CD14-positive monocyte (primary cell): ENCODE measurements at regions not wholly inside any gene's neighbourhood (a gene's known extent, or its start where the extent isn't known, plus 50 kb on each side); places are given as distances from the start of the nearest gene placed in this dataset.

Experiments
- DNase-seq, 3 donors: peaks; one replicate each; pipeline ENCODE4 v3.0.0-alpha.2; 2011 to 2022
- H2AFZ ChIP-seq: 2 replicates; pipeline ENCODE4 v1.6.0; 2012; ENCODE audit warnings: mild to moderate bottlenecking, low read depth, low read length, inconsistent platforms; ENCODE audit not compliant: insufficient read depth, poor library complexity, severe bottlenecking
- H3K27ac ChIP-seq, 2 donors: 1 replicate in 1 of 2; 2 replicates in 1 of 2; pipeline ENCODE4 v1.5.1; 2012 to 2013; ENCODE audit warnings: low read length in 2 of 2, control low read depth in 1 of 2, inconsistent platforms in 1 of 2, low read depth in 1 of 2, mild to moderate bottlenecking in 1 of 2
- H3K27me3 ChIP-seq, 2 donors: one replicate each; pipeline versions ENCODE4 v1.6.0 to v1.6.1; 2011 to 2013; ENCODE audit warnings: low read length in 2 of 2; ENCODE audit not compliant: control insufficient read depth in 2 of 2, insufficient read depth in 2 of 2
- H3K36me3 ChIP-seq, 2 donors: replicated peaks in 1 of 2; 1 replicate in 1 of 2; 2 replicates in 1 of 2; pipeline versions ENCODE4 v1.5.1 to v1.6.1; 2012 to 2013; ENCODE audit warnings: low read length in 2 of 2, control low read depth in 1 of 2, inconsistent platforms in 1 of 2, mild to moderate bottlenecking in 1 of 2; ENCODE audit not compliant: insufficient read depth in 2 of 2, control insufficient read depth in 1 of 2
- H3K4me1 ChIP-seq, 2 donors: 1 replicate in 1 of 2; 2 replicates in 1 of 2; pipeline versions ENCODE4 v1.5.1 to v1.6.1; 2012 to 2013; ENCODE audit warnings: low read length in 2 of 2, control low read depth in 1 of 2, inconsistent platforms in 1 of 2, mild to moderate bottlenecking in 1 of 2, moderate library complexity in 1 of 2; ENCODE audit not compliant: insufficient read depth in 2 of 2, control insufficient read depth in 1 of 2
- H3K4me2 ChIP-seq: replicated peaks from 2 replicates; pipeline ENCODE3; 2012; ENCODE audit warnings: low read length, moderate library complexity, mild to moderate bottlenecking; ENCODE audit not compliant: poor library complexity, severe bottlenecking; ENCODE audit errors: extremely low read depth
- H3K4me3 ChIP-seq, 3 experiments: fragments of 200-600 bp in 1 of 3; sonication (generic) in 1 of 3; replicated peaks in 1 of 3; 1 replicate in 2 of 3; 2 replicates in 1 of 3; pipeline ENCODE4 v1.5.1; 2011 to 2013; ENCODE audit warnings: low read length in 3 of 3, mild to moderate bottlenecking in 3 of 3, control low read depth in 2 of 3, low read depth in 2 of 3, inconsistent platforms in 1 of 3, moderate library complexity in 1 of 3
- H3K79me2 ChIP-seq: 2 replicates; pipeline ENCODE4 v1.6.0; 2012; ENCODE audit warnings: mild to moderate bottlenecking, control low read depth, inconsistent platforms, low read length, moderate library complexity; ENCODE audit not compliant: insufficient read depth
- H3K9ac ChIP-seq: 2 replicates; pipeline ENCODE4 v1.6.0; 2017; ENCODE audit warnings: low read length, mild to moderate bottlenecking; ENCODE audit not compliant: insufficient read depth, poor library complexity, severe bottlenecking
- H3K9me3 ChIP-seq, 2 donors: replicated peaks in 1 of 2; 1 replicate in 1 of 2; 2 replicates in 1 of 2; pipeline versions ENCODE4 v1.5.1 to v1.6.1; 2012 to 2013; ENCODE audit warnings: low read length in 2 of 2, control low read depth in 1 of 2; ENCODE audit not compliant: control insufficient read depth in 1 of 2, insufficient read depth in 1 of 2
- H4K20me1 ChIP-seq: 2 replicates; pipeline ENCODE4 v1.6.0; 2012; ENCODE audit warnings: mild to moderate bottlenecking, low read length, control low read depth, moderate library complexity; ENCODE audit not compliant: insufficient read depth
- H3K27ac Mint-ChIP-seq, 7 donors: one replicate each; pipeline ENCODE4 v1.8.0; 2020; ENCODE audit warnings: mild to moderate bottlenecking in 7 of 7, mixed read lengths in 7 of 7, moderate library complexity in 6 of 7, inconsistent platforms in 2 of 7
- H3K27me3 Mint-ChIP-seq, 3 donors: one replicate each; pipeline ENCODE4 v1.8.0; 2021 to 2022; ENCODE audit warnings: low read depth in 3 of 3, mild to moderate bottlenecking in 3 of 3, mixed read lengths in 3 of 3, moderate library complexity in 3 of 3, inconsistent platforms in 1 of 3
- H3K36me3 Mint-ChIP-seq, 2 donors: one replicate each; pipeline ENCODE4 v1.8.0; 2020; ENCODE audit warnings: mixed read lengths in 2 of 2, inconsistent platforms in 1 of 2, mild to moderate bottlenecking in 1 of 2
- H3K4me1 Mint-ChIP-seq: one replicate; pipeline ENCODE4 v1.8.0; 2020; ENCODE audit warnings: mild to moderate bottlenecking, mixed read lengths
- H3K4me3 Mint-ChIP-seq, 2 donors: one replicate each; pipeline ENCODE4 v1.8.0; 2020; ENCODE audit warnings: mild to moderate bottlenecking in 2 of 2, mixed read lengths in 2 of 2, moderate library complexity in 1 of 2
- H3K9me3 Mint-ChIP-seq, 7 donors: one replicate each; pipeline ENCODE4 v1.8.0; 2020 to 2022; ENCODE audit warnings: mixed read lengths in 7 of 7, mild to moderate bottlenecking in 6 of 7, moderate library complexity in 6 of 7, inconsistent platforms in 2 of 7
- CTCF ChIP-seq: fragments of 200-600 bp; IDR thresholded peaks from one replicate; pipeline ENCODE4 v1.8.0; 2022; ENCODE audit warnings: antibody characterized with exemption, mild to moderate bottlenecking
- WGBS: methylation state at CpG from one replicate; pipeline ENCODE4 v1.1.5; 2013; ENCODE audit warnings: missing lambda C conversion rate; ENCODE audit not compliant: insufficient coverage; 5-methylcytosine and 5-hydroxymethylcytosine counted together
- intact Hi-C, 2 donors: fragments of 100-400 bp; cut with micrococcal nuclease; formaldehyde crosslinking; loops; one replicate each; pipeline versions ENCODE4 v1.15.0 to v1.15.1; 2023

- no peak for TF ChIP-seq CTCF
- WGBS, result 92% methylated on average over 6 of the region's 8 CpGs
- Mint-ChIP-seq H3K27me3 (peaks cover 0 to 4% (median 1%) of the 10 kb centered on the region in 3 donors), H3K36me3 (no peaks in the 10 kb centered on the region), H3K27ac (no peak overlapping the region), H3K4me3 (no peak overlapping the region), H3K9me3 (peaks cover 0 to 5% (median 2%) of the 10 kb centered on the region in 7 donors), H3K4me1 (no peaks in the 10 kb centered on the region)
- H3K79me2 ChIP-seq, result no peaks in the 10 kb centered on the region
- no peak overlapping the region for H2AFZ ChIP-seq
- no peak for DNase-seq
- H3K4me2 ChIP-seq, result no peak overlapping the region
- H3K9ac ChIP-seq, result no peak overlapping the region
- H3K4me3 ChIP-seq, result no peak overlapping the region
- H3K27ac ChIP-seq, result no peak overlapping the region
- no peaks in the 10 kb centered on the region for H3K27me3 ChIP-seq
- no peaks in the 10 kb centered on the region for H4K20me1 ChIP-seq
- no peaks in the 10 kb centered on the region for H3K4me1 ChIP-seq
- intact Hi-C loops, result no loop called here
- no peaks in the 10 kb centered on the region for H3K36me3 ChIP-seq
- H3K9me3 ChIP-seq, result no peaks in the 10 kb centered on the region
Measured at GRCh38 chr15:29456964-29457363, 187.3 kb upstream of the NSMCE3 start.

- peak overlapping the region in 1 of 7 donors; percentile 25 for H3K27ac Mint-ChIP-seq
- Histone ChIP-seq H4K20me1 (no peaks in the 10 kb centered on the region), H3K4me2 (no peak overlapping the region), H3K9ac (no peak overlapping the region), H3K27ac (no peak overlapping the region), H3K9me3 (no peaks in the 10 kb centered on the region), H3K4me1 (no peaks in the 10 kb centered on the region), H3K27me3 (no peaks in the 10 kb centered on the region), H2AFZ (no peak overlapping the region), H3K36me3 (no peaks in the 10 kb centered on the region), H3K79me2 (no peaks in the 10 kb centered on the region), H3K4me3 (no peak overlapping the region)
- no peaks in the 10 kb centered on the region for H3K4me1 Mint-ChIP-seq
- peaks cover 0 to 7% (median 2%) of the 10 kb centered on the region in 7 donors for H3K9me3 Mint-ChIP-seq
- TF ChIP-seq CTCF, result no peak
- H3K36me3 Mint-ChIP-seq, result no peaks in the 10 kb centered on the region
- no CpG with 5 or more reads among the region's 4 CpGs for WGBS
- no peak overlapping the region for H3K4me3 Mint-ChIP-seq
- H3K27me3 Mint-ChIP-seq, result peaks cover under 1 to 5% (median 1%) of the 10 kb centered on the region in 3 donors
- no peak for DNase-seq
- intact Hi-C loops, result no loop called here
Measured at GRCh38 chr15:29456255-29456654, 186.6 kb upstream of the NSMCE3 start.
